Stimulated activated CD4-positive, alpha-beta T cell treated with anti-CD3 and anti-CD28 coated beads, Interleukin-4, amount 100 ng/mL, for 4 hours (primary cell): ENCODE measurements at regions not wholly inside any gene's neighbourhood (a gene's known extent, or its start where the extent isn't known, plus 50 kb on each side); places are given as distances from the start of the nearest gene placed in this dataset.

Experiments
- DNase-seq, 2 experiments: peaks; one replicate each; pipeline ENCODE4 v3.0.0-alpha.2; 2020

DNA sequence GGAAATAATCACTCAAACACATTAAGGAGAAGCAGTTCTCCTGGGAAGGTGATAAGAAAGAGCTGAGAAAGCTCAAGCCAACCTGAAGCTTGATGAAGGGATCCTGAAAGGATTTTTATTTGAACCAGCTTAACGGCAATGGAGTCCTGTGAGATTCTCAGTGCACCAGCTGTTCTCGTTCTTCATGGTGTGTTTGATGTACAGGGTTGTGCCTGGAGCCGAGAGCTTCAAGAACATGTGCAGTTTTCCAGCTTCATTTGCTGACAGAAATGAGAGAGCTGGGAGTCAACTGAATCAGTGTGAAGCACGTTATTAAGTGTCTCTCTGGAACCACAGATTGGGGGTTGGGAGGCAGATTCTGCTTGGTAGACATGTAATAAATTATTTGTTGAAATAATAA lies 115.7 kb downstream of the ANKRD50 start:
- DNase-seq, result no peak

DNA sequence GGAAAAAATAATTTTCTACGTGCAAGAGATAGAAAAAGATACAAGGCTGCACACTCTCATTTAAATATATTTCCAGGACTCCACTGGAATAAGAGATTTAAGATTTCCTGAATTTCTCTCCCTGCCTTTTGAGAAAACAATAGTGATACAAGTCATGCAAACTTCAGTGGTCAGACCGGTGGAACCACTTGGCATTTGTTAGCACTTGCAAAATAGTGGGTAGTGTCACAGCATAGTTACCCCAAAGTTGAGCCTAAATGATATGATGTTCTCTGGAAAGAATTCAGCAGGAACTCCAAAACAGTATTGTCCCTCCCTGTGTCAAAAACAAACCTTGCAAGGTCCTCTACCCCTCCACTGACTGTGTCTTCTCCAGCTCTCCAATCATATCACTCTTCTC lies 102.3 kb downstream of the ANKRD50 start:
- no peak for DNase-seq
